GM19324 (cell line): ENCODE measurements at regions not wholly inside any gene's neighbourhood (a gene's known extent, or its start where the extent isn't known, plus 50 kb on each side); places are given as distances from the start of the nearest gene placed in this dataset.
A peak's percentile ranks its signal among the peaks of the same experiment; 100 is the strongest.

ENCODE experiments used
- ATAC-seq: cut with Tn5 transposase; IDR thresholded peaks from one replicate; pipeline ENCODE4 v1.9.1; 2021; ENCODE audit warnings: mild to moderate bottlenecking, moderate library complexity; ENCODE audit not compliant: unreplicated experiment, low FRiP score

DNA sequence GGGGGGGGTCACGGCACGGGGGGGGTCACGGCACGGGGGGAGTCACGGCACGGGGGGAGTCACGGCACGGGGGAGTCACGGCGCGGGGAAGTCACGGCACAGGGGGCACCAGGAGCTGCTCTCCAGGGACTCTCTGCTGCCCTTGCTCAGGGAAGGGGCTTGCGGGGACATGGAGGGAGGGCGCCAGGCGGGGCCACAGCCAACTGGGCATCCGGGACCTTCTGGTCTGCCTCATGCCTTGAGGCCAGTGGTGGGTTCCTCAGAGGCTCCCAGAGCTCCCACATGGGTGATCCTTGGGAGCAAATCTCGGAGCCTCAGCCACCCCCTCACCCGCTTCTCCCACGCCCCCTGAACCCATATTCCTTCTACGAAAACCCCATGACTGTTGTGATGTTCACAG is 55.8 kb upstream of the TMEM18 start:
- no peak for ATAC-seq

DNA sequence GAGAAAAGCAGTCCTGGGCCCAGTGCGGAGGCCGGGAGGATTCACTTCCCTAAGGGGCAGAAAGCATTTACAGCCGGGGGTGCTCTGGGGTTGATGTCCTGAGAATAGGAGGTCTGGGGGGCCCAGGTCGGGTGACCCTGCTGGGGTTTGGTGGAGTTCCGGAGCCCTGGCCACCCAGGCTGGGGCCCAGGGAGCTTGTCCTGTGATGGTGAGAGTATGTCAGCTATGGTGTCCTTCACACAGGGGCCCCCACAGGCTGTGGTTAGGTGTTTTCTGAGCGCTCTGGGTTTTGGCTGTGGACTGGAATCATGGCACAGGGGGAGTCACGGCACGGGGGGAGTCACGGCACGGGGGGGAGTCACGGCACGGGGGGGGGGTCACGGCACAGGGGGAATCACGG is 54.5 kb upstream of the TMEM18 start:
- ATAC-seq: no peak

DNA sequence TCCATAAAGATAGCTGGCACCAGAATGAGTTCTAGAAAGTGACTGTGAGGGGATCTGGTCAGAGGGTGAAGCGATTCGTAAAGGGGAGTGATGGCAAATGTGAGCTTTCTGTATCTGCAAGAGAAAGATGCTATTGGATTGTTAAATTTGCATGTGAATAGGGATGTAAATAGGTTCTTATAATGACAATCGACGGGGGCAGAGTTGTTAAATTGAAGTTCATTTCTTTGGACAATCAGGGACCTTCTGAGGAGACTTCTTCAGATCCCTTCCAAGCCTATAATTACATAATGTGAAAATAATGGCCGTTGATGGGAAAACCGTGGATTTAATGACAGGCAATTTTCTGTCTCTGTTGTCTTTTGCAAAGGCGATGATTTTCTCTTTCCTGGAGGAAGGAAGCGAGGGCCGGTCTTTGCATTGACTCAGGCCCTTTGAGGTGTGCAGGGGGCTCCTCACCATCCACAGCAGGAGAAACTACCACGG is 52.2 kb upstream of the TMEM18 start:
- ATAC-seq: no peak

DNA sequence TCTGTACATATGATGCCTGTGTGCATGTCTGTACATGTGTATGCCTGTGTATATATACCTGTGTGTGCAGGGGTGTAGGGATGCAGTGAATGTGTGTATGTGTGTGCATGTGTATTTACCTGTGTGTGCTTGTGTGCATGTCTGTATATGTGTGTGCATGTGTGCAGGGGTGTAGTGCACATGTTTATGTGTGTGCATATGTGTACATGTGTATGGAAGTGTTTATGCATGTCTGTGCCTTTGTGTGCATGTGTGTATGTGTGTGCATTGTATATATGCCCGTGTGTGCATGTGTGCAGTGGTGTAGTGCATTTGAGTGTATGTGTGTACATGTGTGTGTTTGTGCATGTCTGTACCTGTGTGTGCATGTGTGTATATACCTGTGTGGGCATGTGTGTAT is 51.0 kb upstream of the TMEM18 start:
- ATAC-seq: no peak

DNA sequence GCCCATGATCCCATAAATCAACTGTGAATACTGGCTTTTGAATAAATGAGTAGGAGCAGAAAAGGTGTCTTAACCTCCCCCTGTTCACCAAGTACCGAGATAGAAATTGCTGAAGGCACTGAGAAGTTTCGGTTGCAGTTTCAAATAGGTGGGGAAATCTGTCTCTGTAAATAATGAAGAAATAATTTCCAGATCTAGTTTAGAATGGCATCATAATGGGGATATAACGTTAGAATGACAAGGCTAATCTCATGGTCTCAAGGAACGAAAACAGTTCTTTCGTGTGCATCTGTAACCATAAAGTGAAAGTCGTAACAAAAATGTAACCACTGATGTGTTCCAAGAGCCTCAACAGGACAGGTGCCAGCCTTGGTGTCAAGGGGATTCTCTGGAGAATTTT is 49.9 kb upstream of the TMEM18 start:
- peak; percentile 88 for ATAC-seq
